Stimulated activated CD4-positive, alpha-beta T cell treated with anti-CD3 and anti-CD28 coated beads, TNF-alpha, amount 100 ng/mL, for 24 hours (primary cell): ENCODE measurements at regions not wholly inside any gene's neighbourhood (a gene's known extent, or its start where the extent isn't known, plus 50 kb on each side); places are given as distances from the start of the nearest gene placed in this dataset.
"Not testable (repeated sequence)": the region's sequence is repeated elsewhere in the genome, so short reads cannot be mapped to it uniquely, and the experiment has no call there.

Source experiments
- DNase-seq, 3 experiments: peaks; one replicate each; pipeline ENCODE4 v3.0.0-alpha.2; 2020; ENCODE audit warnings: low read depth in 3 of 3

DNA sequence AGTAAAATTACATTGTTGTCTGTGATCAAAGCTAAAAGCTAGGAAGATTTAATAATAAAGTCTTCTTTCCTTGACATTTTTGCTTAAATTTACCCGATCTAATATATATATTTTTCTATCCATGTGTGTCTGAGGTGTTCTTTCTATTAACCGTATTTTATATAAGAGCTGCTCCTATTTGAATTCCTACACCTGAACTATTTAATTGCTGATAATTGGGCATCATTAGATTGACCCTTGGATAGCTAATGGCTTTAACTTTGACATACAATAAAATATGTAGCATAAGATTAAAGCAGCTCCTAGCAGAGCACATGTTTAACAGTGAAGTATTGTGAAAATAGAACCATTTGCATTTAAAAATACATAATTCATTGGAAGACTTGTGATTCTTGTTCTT is 792.7 kb downstream of the MAT2B start:
- no peak for DNase-seq

GRCh38 chr5:164300295-164300694 is 794.9 kb downstream of the MAT2B start:
- no peak for DNase-seq

DNA sequence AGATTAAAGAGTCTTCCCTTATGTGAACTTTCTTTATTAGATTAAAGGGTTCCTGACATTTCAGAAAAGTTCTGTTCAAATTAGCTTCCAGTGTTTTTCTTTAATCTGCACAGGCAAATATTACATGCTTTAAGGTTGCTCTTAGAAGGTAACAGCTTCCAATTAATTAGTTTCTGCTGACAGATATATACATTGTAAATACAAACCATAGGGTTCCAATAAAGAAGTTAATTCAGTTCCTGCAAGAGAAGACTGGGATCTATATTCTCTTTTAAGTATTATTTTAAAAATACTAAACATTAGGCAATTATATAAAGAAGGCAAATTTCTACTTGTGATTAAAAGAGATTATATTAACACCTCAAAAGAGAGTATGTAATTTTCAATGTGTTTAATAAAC is 795.7 kb downstream of the MAT2B start:
- no peak for DNase-seq

DNA sequence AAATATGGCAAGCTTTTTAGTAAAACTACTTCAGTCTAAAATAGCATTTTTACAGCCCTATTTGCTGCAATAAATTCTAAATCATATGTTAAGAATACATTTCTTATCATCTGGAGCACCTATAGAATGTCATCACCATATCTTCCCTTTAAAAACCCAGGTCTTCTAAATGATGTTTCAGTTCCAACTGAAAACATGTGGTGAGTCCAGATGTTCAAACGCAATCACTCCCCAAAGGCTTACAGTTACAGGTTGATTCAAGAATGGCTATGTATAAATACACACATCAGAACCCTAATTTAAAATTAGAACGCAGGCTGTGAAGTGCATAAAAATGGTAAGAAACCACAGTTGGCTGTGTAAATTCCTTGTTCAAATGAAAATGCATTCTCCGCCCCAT is 796.3 kb downstream of the MAT2B start:
- DNase-seq = no peak

GRCh38 chr5:164302533-164303235 is 797.3 kb downstream of the MAT2B start:
- DNase-seq = no peak

GRCh38 chr5:164303646-164304215 is 798.3 kb downstream of the MAT2B start:
- DNase-seq = no peak

DNA sequence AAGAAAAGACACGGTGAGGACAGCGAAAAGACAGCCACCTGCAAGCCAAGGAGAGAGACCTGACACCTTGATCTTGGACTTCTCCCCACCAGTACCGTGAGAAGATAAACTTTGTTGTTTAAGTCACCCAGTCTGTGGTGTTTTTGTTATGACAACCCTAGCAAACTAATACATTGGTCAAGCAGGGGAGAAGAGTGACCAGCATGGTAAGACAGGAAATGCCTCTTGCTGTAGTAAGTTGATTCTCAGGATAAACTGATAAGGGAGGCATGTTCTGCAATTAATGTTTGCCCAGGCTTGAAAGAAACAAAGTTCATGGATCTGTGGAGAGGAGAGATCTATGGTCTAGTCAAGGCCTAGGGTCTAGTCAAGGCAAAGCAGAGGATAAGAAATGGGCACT is 801.2 kb downstream of the MAT2B start:
- DNase-seq = no peak

DNA sequence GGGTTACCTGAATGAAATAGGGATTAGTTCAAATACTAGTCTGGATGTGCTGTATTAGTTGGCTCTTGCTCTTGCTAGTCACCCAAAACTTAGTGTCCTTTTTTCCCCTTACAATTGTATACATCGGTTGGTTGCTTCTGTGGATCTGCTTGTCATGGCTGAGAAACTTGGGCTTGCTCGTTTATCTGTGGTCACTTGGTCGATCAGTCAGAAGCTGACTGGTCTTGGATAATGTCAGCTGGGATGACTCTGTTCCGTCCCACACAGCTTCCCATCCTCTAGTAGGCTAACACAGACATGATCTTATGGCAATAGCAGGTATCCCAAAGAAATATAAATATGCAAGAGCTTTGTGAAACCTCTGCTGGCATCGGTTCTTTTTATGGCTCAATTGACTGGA is 807.4 kb downstream of the MAT2B start:
- DNase-seq = no peak

DNA sequence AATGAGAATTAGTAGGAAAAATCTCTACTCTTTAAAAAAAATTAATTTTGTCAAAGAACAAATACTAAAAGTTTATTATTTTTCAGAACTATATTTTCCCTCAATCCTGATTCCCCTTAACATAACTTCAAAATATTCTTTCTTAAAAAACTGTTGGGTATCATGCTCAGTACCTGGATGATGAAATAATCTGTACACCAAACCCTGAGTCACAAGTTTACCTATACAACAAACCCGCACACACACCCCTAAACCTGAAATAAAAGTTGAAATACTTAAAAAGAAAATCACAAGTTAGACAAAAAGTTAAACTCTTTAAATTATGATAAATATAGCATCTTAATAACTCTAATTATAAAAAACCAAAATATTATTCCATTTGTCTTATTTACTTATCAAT is 812.3 kb downstream of the MAT2B start:
- DNase-seq = no peak

DNA sequence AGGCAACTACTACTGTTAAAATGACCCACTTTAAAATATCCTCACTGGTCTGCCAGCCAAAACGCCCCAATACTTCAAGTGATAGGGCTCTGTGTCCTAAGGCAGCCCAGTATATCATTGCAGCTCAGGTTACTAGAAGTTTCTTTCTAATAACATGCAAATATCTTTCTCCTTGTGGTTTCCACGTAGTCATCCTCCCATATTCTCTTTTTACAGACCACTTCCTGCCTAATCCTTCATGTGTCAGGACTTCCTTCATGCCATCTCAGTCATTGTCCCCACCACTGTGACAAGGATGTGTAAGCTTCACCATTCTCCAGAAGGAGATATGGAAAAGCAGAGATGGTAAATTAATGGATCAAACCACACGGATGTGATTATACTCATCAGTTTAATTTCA is 813.7 kb downstream of the MAT2B start:
- no peak for DNase-seq

- no peak for DNase-seq
Observed at GRCh38 chr5:164324239-164324638, 818.8 kb downstream of the MAT2B start.

DNA sequence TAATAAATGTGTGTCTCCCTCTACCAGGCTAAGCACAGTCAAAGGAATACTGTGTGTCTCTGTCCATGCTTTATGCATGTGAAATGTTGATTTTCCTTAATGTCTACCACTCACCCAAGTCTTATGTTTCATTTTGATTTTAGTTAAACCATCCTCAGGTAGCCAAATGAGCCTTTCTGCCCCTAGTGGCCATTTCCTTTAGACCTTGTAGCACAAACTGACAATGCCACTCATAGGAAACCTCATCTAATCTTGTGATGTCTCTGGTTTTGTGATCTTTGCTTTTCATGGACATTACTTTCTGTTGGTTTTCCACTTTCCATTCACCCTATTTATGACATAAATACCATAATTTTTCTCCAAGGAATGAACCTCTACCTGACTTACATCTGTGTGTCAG is 820.8 kb downstream of the MAT2B start:
- DNase-seq = no peak

- not testable (repeated sequence) for DNase-seq
Observed at GRCh38 chr5:164327166-164327565, 821.7 kb downstream of the MAT2B start.

GRCh38 chr5:164332349-164333196 is 827.2 kb downstream of the MAT2B start:
- DNase-seq = no peak

- DNase-seq = no peak
Observed at GRCh38 chr5:164335837-164336236, 830.4 kb downstream of the MAT2B start.

- no peak for DNase-seq
Observed at GRCh38 chr5:164336276-164336675, 830.9 kb downstream of the MAT2B start.

DNA sequence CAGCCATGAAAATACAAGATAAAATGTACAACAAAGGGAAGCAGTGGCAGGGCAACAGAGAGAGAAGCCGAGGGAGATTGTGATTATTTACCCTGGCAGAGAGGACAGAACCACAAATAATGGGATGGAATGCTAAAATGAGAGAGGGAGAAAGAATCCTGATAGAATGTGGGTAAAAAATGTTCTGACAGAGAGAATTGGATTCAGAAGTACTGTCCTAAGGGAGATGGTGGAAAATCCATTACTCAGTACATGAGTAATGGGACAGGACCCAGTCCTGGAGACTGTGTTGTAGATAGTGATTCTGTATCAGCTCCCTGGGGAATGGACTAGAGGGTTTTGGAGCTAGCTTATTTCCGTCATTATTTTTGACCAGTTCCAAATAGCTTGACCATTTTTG is 831.5 kb downstream of the MAT2B start:
- DNase-seq = no peak

GRCh38 chr5:164341056-164341619 is 835.7 kb downstream of the MAT2B start:
- no peak for DNase-seq

GRCh38 chr5:164345173-164345849 is 839.9 kb downstream of the MAT2B start:
- no peak for DNase-seq

GRCh38 chr5:164345853-164346252 is 840.4 kb downstream of the MAT2B start:
- no peak for DNase-seq

- no peak for DNase-seq
Observed at GRCh38 chr5:164346785-164347630, 841.6 kb downstream of the MAT2B start.
